K562 (cell line): ENCODE measurements at regions not wholly inside any gene's neighbourhood (a gene's known extent, or its start where the extent isn't known, plus 50 kb on each side); places are given as distances from the start of the nearest gene placed in this dataset.

Experiments
- ATAC-seq: fragments of 200-7000 bp; cut with Tn5 transposase; 3 replicates; pipeline ENCODE4 v1.9.1; 2020; ENCODE audit warnings: moderate library complexity
- BruUV-seq: library from RNA; stranded (reverse); fragments of 400-500 nt; replicated peaks from 2 replicates; lab custom pipeline; 2021; lab: Mats Ljungman, UMichigan
- CTCF ChIA-PET: fragments of 300-600 bp; formaldehyde crosslinking; extraction: SDS; loops from one replicate; lab custom pipeline; 2021; ENCODE audit warnings: low intra/inter-chr PET ratio; lab: Yijun Ruan, JAX
- POLR2A ChIA-PET: fragments of 300-600, 350-650 bp; sonication (Branson Sonifier 250); formaldehyde crosslinking; extraction: SDS; loops from one replicate; lab custom pipeline; 2021; ENCODE audit warnings: antibody characterized with exemption, inconsistent platforms; lab: Yijun Ruan, JAX
- DNase-seq, 4 experiments: peaks; one replicate each; pipeline versions ENCODE4 v3.0.0 to v3.0.0-alpha.2; 2011 to 2018; ENCODE audit warnings: low spot score in 3 of 4, mixed read lengths in 3 of 4; ENCODE audit errors: extremely low read depth in 1 of 4
- FAIRE-seq: peaks from 2 replicates; lab custom pipeline; 2011; peaks lifted over from hg19 to GRCh38; lab: Jason Lieb, UNC
- H2AFZ ChIP-seq: 2 replicates; pipeline ENCODE4 v1.6.0; 2011; ENCODE audit warnings: low read depth, low read length, control low read depth, inconsistent platforms
- H3K27ac ChIP-seq: fragments of 200-600 bp; 3 replicates; pipeline ENCODE4 v1.8.0; 2011; ENCODE audit warnings: low read depth, mild to moderate bottlenecking, control low read depth, inconsistent platforms, low read length, moderate library complexity, mixed read lengths; ENCODE audit errors: extremely low read depth
- H3K27me3 ChIP-seq, 2 experiments: fragments of 300-600 bp in 1 of 2; 2 replicates in 1 of 2; 3 replicates in 1 of 2; pipeline versions ENCODE4 v1.6.0 to v1.8.0; 2011; ENCODE audit warnings: inconsistent platforms in 2 of 2, low read length in 2 of 2, mild to moderate bottlenecking in 1 of 2, mixed read lengths in 1 of 2, moderate library complexity in 1 of 2; ENCODE audit not compliant: control insufficient read depth in 2 of 2, insufficient read depth in 2 of 2
- H3K36me3 ChIP-seq: fragments of 300-600 bp; 3 replicates; pipeline ENCODE4 v1.8.0; 2011; ENCODE audit warnings: mild to moderate bottlenecking, low read length, inconsistent platforms; ENCODE audit not compliant: control insufficient read depth, insufficient read depth
- H3K4me1 ChIP-seq, 2 experiments: fragments of 200-600 bp in 1 of 2; replicated peaks in 1 of 2; 2 replicates in 1 of 2; 3 replicates in 1 of 2; pipeline versions ENCODE4 v1.5.1 to v1.8.0; 2011; ENCODE audit warnings: inconsistent platforms in 2 of 2, low read length in 2 of 2, mild to moderate bottlenecking in 1 of 2, mixed read lengths in 1 of 2, moderate library complexity in 1 of 2; ENCODE audit not compliant: control insufficient read depth in 2 of 2, insufficient read depth in 2 of 2
- H3K4me2 ChIP-seq: 2 replicates; pipeline ENCODE4 v1.6.1; 2011; ENCODE audit warnings: low read length, control low read depth, inconsistent platforms, mixed read lengths; ENCODE audit not compliant: insufficient read depth
- H3K4me3 ChIP-seq: fragments of 200-600 bp; sonication (generic), shearing (Covaris generic); 2 replicates; pipeline ENCODE4 v1.5.1; 2016; ENCODE audit warnings: control low read depth, inconsistent platforms
- H3K79me2 ChIP-seq: fragments of 200-600 bp; 3 replicates; pipeline ENCODE4 v1.8.0; 2011; ENCODE audit warnings: low read length, inconsistent platforms; ENCODE audit not compliant: control insufficient read depth, insufficient read depth
- H3K9ac ChIP-seq, 2 experiments: 2 replicates each; pipeline versions ENCODE4 v1.6.0 to v1.6.1; 2011; ENCODE audit warnings: low read depth in 2 of 2, low read length in 2 of 2, control low read depth in 1 of 2, inconsistent platforms in 1 of 2, mild to moderate bottlenecking in 1 of 2, mixed read lengths in 1 of 2; ENCODE audit not compliant: insufficient read depth in 1 of 2
- H3K9me1 ChIP-seq: one replicate; pipeline ENCODE4 v1.6.0; 2011; ENCODE audit warnings: inconsistent platforms, mild to moderate bottlenecking, low read length, moderate library complexity; ENCODE audit not compliant: control insufficient read depth, insufficient read depth
- H3K9me3 ChIP-seq: replicated peaks from 2 replicates; pipeline ENCODE4 v1.5.1; 2011; ENCODE audit warnings: low read depth, low read length, inconsistent platforms; ENCODE audit not compliant: control insufficient read depth, insufficient read depth
- H4K20me1 ChIP-seq: replicated peaks from 2 replicates; pipeline ENCODE4 v1.6.1; 2011; ENCODE audit warnings: low read length, inconsistent platforms, mixed read lengths; ENCODE audit not compliant: control insufficient read depth, insufficient read depth
- BHLHE40 ChIP-seq: IDR thresholded peaks from 2 replicates; pipeline ENCODE4 v1.6.1; 2011; ENCODE audit warnings: low read length, improper control_type of control experiment
- CLOCK ChIP-seq: fragments of 250-450 bp; sonication (Bioruptor Pico); IDR thresholded peaks from 2 replicates; pipeline ENCODE4 v1.4.0; 2020; ENCODE audit warnings: mild to moderate bottlenecking, moderate library complexity, borderline replicate concordance
- DACH1 ChIP-seq: fragments of 450-650 bp; IDR thresholded peaks from 2 replicates; pipeline ENCODE4 v1.6.1; 2018; ENCODE audit not compliant: partially characterized antibody
- HSF4 ChIP-seq: fragments of 250-450 bp; sonication (Bioruptor Pico); IDR thresholded peaks from 2 replicates; pipeline ENCODE4 v2.1.2; 2022; ENCODE audit warnings: mild to moderate bottlenecking, moderate library complexity, borderline replicate concordance
- XRCC3 ChIP-seq: fragments of 450-650 bp; IDR thresholded peaks from 2 replicates; pipeline ENCODE4 v1.6.1; 2017; ENCODE audit warnings: mild to moderate bottlenecking, moderate library complexity
- ZC3H4 ChIP-seq: sonication (generic); formaldehyde crosslinking; IDR thresholded peaks from 2 replicates; pipeline ENCODE4 v1.9.0; 2021; ENCODE audit warnings: missing genetic modification reagents, borderline replicate concordance
- ZNF57 ChIP-seq: fragments of 450-650 bp; formaldehyde crosslinking; IDR thresholded peaks from 2 replicates; pipeline ENCODE4 v1.4.0; 2020; ENCODE audit warnings: mild to moderate bottlenecking, moderate library complexity
- WGBS: fragments of 100-300 bp; shearing (Covaris generic); methylation state at CpG from one replicate; pipeline ENCODE4 v1.1.6; 2016; ENCODE audit warnings: low coverage, mixed read lengths; ENCODE audit not compliant: insufficient coverage; ENCODE audit errors: missing lambda C conversion rate; 5-methylcytosine and 5-hydroxymethylcytosine counted together
- in situ Hi-C: fragments of 300-500 bp; cut with MboI; formaldehyde crosslinking; loops from 4 replicates; pipeline ENCODE4 v1.15.0; 2018; ENCODE audit warnings: inconsistent platforms, mixed read lengths
- intact Hi-C: fragments of 100-400 bp; cut with micrococcal nuclease; formaldehyde crosslinking; loops from 2 replicates; pipeline ENCODE4 v1.14.2; 2022
- TF ChIP-seq, protein P1 (sequence below): fragments of 250-450 bp; sonication (Bioruptor Pico); IDR thresholded peaks from 2 replicates; pipeline ENCODE4 v1.5.0; 2020; ENCODE audit warnings: mild to moderate bottlenecking, borderline replicate concordance

- TF ChIP-seq BHLHE40 = no peak
- TF ChIP-seq, all 486 proteins: peak for 0
These were observed 406.5 kb upstream of the MON1B start (continued) for GRCh38 chr16:76784530-76784929.

- BruUV-seq = no TSS peak
These were observed 403.6 kb upstream of the MON1B start for GRCh38 chr16:76787394-76787793.

GRCh38 chr16:76791151-76791550, 399.8 kb upstream of the MON1B start:
- intact Hi-C loops (no loop called here), in situ Hi-C loops (no loop called here)
- Histone ChIP-seq H3K4me1 (no peaks in the 10 kb centered on the region), H3K4me2 (no peak overlapping the region), H3K4me3 (no peak overlapping the region), H3K9ac (no peak overlapping the region), H4K20me1 (no peaks in the 10 kb centered on the region), H2AFZ (no peak overlapping the region), H3K36me3 (no peaks in the 10 kb centered on the region), H3K27ac (no peak overlapping the region), H3K9me3 (no peaks in the 10 kb centered on the region), H3K79me2 (no peaks in the 10 kb centered on the region; the same call in 2 of the 3 replicates), H3K27me3 (no peaks in the 10 kb centered on the region), H3K9me1 (no peaks in the 10 kb centered on the region)
- ChIA-PET CTCF (no interaction called here), POLR2A (no interaction called here)
- 0% methylated on average over 2 of the region's 2 CpGs for WGBS
- no TSS peak for BruUV-seq
- ATAC-seq (no peak), FAIRE-seq (no peak), DNase-seq (no peak)
- TF ChIP-seq CLOCK (CRISPR knock-in tag) (no peak), ZNF57 (CRISPR knock-in tag) (no peak), ZC3H4 (CRISPR knock-in tag) (no peak), DACH1 (no peak), HSF4 (CRISPR knock-in tag) (no peak)
- TF ChIP-seq, protein P1, sequence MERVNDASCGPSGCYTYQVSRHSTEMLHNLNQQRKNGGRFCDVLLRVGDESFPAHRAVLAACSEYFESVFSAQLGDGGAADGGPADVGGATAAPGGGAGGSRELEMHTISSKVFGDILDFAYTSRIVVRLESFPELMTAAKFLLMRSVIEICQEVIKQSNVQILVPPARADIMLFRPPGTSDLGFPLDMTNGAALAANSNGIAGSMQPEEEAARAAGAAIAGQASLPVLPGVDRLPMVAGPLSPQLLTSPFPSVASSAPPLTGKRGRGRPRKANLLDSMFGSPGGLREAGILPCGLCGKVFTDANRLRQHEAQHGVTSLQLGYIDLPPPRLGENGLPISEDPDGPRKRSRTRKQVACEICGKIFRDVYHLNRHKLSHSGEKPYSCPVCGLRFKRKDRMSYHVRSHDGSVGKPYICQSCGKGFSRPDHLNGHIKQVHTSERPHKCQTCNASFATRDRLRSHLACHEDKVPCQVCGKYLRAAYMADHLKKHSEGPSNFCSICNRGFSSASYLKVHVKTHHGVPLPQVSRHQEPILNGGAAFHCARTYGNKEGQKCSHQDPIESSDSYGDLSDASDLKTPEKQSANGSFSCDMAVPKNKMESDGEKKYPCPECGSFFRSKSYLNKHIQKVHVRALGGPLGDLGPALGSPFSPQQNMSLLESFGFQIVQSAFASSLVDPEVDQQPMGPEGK = no peak

More at GRCh38 chr16:76787394-76787793, 403.6 kb upstream of the MON1B start:
- no peak overlapping the region for H3K27ac ChIP-seq
- intact Hi-C loops = no loop called here
- H3K4me2 ChIP-seq = no peak overlapping the region
- H4K20me1 ChIP-seq = no peaks in the 10 kb centered on the region
- no peaks in the 10 kb centered on the region for H3K9me3 ChIP-seq
- H3K4me1 ChIP-seq = no peaks in the 10 kb centered on the region
- H3K4me3 ChIP-seq = no peak overlapping the region
- H3K36me3 ChIP-seq = no peaks in the 10 kb centered on the region
- in situ Hi-C loops = no loop called here
- H2AFZ ChIP-seq = no peak overlapping the region
- DNase-seq (no peak), FAIRE-seq (no peak), ATAC-seq (no peak)
- WGBS = 2% methylated on average over 4 of the region's 4 CpGs
- no peaks in the 10 kb centered on the region for H3K9me1 ChIP-seq
- H3K9ac ChIP-seq = no peak overlapping the region
- H3K27me3 ChIP-seq = no peaks in the 10 kb centered on the region
- ChIA-PET POLR2A (no interaction called here), CTCF (no interaction called here)
- TF ChIP-seq XRCC3 = no peak
- no peaks in the 10 kb centered on the region for H3K79me2 ChIP-seq
